RWPE1 (cell line): ENCODE measurements at regions not wholly inside any gene's neighbourhood (a gene's known extent, or its start where the extent isn't known, plus 50 kb on each side); places are given as distances from the start of the nearest gene placed in this dataset.
A peak's percentile ranks its signal among the peaks of the same experiment; 100 is the strongest.

Experiments used
- CTCF ChIA-PET: fragments of 350-600 bp; sonication (Branson Sonifier 250); formaldehyde crosslinking; extraction: SDS; loops from one replicate; lab custom pipeline; 2021; lab: Yijun Ruan, JAX
- POLR2A ChIA-PET: fragments of 400-600 bp; formaldehyde crosslinking; extraction: SDS; loops from one replicate; lab custom pipeline; 2020; ENCODE audit warnings: antibody characterized with exemption; ENCODE audit not compliant: low non-redundant PET; lab: Yijun Ruan, JAX
- DNase-seq: peaks from one replicate; pipeline ENCODE4 v3.0.0; 2012; ENCODE audit warnings: low spot score
- H3K27ac ChIP-seq: fragments of 450-650 bp; 2 replicates; pipeline ENCODE4 v1.5.1; 2017
- TF ChIP-seq, protein P1 (sequence below): fragments of 450-650 bp; conservative IDR thresholded peaks from 2 replicates; pipeline ENCODE4 v1.5.1; 2017; ENCODE audit warnings: low read depth, mild to moderate bottlenecking

DNA sequence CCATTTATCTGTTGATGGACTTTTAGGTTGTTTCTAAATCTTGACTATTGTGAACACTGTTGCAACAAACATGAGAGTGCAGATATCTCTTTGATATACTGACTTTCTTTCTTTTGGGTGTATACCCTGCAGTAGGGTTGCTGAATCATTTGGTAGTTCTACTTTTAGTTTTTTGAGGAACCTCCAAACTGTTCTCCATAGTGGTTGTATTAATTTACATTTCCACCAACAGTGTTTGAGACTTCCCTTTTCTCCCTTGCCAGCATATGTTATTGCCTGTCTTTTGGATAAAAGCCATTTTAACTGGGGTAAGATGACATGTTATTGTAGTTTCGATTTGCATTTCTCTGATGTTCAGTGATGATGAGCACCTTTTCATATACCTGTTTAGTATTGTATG lies 330.0 kb downstream of the DDX10 start:
- no peak for DNase-seq
- no peak overlapping the region for H3K27ac ChIP-seq
- POLR2A ChIA-PET, result no interaction called here
- CTCF ChIA-PET, result no interaction called here
- TF ChIP-seq, protein P1, sequence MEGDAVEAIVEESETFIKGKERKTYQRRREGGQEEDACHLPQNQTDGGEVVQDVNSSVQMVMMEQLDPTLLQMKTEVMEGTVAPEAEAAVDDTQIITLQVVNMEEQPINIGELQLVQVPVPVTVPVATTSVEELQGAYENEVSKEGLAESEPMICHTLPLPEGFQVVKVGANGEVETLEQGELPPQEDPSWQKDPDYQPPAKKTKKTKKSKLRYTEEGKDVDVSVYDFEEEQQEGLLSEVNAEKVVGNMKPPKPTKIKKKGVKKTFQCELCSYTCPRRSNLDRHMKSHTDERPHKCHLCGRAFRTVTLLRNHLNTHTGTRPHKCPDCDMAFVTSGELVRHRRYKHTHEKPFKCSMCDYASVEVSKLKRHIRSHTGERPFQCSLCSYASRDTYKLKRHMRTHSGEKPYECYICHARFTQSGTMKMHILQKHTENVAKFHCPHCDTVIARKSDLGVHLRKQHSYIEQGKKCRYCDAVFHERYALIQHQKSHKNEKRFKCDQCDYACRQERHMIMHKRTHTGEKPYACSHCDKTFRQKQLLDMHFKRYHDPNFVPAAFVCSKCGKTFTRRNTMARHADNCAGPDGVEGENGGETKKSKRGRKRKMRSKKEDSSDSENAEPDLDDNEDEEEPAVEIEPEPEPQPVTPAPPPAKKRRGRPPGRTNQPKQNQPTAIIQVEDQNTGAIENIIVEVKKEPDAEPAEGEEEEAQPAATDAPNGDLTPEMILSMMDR, result no peak

DNA sequence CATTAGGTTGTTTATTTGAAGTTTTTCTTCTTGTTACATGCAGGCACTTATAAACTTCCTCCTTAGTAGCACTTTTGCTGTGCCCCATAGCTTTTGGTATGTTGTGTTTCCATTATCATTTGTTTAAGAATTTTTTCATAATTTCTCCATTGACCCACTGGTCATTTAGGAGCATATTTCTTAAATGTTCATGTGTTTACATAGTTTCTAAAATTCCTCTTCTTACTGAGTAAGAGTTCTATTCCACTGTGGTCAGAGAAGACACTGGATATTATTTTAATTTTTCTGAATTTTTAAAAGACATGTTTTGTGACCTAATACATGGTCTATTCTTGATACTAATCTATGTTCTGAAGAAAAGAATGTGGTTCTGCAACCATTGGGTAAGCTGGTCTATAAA lies 333.0 kb downstream of the DDX10 start:
- TF ChIP-seq, protein P1, result no peak
- DNase-seq, result no peak
- no peak overlapping the region for H3K27ac ChIP-seq
- POLR2A ChIA-PET, result no interaction called here
- CTCF ChIA-PET, result interaction anchor here (0.6 kb wide), 1 partner anchor 113 kb away, joined by 4 read pairs; no protein-coding TSS in a partner anchor

DNA sequence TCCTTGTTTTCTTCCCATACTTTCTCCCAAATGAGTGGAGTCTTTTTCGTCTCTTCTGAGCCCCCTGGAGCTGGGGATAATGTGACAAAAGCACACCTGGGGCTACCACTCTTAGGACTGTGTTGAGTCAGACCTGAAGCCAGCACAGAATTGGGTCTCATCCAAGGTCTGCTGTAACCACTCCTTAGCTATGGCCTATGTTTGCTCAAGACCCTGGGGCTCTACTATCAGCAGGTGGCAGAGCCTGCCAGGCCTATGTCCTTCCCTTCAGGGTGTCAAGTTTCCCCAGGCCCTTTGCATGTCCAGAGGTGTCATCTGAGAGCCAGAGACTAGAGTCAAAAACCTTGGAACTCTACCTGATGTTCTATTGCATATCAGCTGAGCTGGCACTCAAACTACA lies 335.7 kb downstream of the DDX10 start:
- POLR2A ChIA-PET, result no interaction called here
- DNase-seq, result no peak
- CTCF ChIA-PET, result no interaction called here
- no peak overlapping the region for H3K27ac ChIP-seq
- TF ChIP-seq, protein P1, result no peak

DNA sequence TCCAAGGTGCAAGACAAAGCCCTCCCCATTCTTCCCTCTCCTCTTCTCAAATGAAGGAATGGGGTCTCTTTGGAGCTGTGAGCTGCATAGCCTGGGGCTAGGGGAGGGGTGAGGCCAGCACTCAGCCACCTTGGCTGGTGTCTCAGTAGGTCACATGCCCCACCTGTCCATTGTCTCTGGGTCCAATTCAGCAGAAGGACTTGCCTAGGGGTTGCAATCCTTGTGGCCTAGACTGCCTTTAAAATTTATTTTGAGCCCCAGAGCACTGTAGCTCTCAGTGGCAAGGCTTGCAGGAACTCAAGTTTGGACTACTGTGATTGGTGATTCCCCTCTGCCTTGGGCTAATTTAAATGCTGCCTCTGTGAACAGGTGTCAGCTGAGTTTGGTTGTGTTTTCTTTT lies 336.7 kb downstream of the DDX10 start:
- POLR2A ChIA-PET, result no interaction called here
- no peak overlapping the region for H3K27ac ChIP-seq
- TF ChIP-seq, protein P1, result no peak
- no peak for DNase-seq
- CTCF ChIA-PET, result interaction anchor here (0.6 to 0.7 kb wide), 2 partner anchors 23 to 133 kb away, joined by 3 to 4 read pairs; no protein-coding TSS in a partner anchor

DNA sequence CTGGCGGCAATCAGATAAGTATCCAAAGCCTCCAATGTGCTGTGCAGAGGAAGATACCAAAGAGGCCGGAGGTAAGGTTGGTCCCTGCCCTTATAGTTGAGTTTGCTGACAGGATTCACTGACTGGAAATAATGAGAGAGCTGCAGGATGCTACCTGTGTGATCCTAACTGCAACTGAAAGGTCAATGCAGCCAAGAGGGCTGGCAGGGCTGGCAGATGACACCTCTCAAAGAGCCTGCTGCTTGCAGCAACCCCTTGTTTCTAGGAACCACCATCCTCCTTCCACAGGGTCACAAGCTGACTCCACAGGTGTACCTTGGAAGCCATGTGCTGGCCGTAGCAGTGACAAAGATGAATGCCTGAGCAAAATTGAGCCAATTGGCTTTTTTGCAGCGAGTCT lies 348.1 kb downstream of the DDX10 start:
- ChIA-PET CTCF (interaction anchor here (0.5 to 1.0 kb wide), 3 partner anchors 9 to 809 kb away, joined by 3 read pairs; no protein-coding TSS in a partner anchor), POLR2A (no interaction called here)
- H3K27ac ChIP-seq, result no peak overlapping the region
- TF ChIP-seq, protein P1, result no peak
- DNase-seq, result no peak

DNA sequence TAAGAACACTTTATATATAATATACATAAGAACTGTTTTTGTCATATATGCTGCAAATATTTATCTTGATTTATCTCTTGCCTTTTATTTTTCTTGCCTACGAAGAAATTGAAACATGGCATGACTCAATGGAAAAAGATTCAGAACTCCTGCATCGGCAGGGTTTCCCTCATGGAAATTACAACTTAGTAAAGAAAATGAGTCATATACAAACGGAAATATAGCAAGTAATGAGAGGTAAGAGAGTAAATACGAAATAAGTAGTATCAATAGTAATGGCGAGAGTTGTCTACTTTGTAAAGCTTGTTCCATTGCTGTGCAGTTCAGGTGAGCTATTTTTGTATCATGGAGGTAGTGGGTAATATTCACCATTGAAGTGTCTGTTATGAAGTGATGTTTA lies 350.4 kb downstream of the DDX10 start:
- H3K27ac ChIP-seq, result no peak overlapping the region
- TF ChIP-seq, protein P1, result no peak
- peak; percentile 56 for DNase-seq
- ChIA-PET POLR2A (no interaction called here), CTCF (no interaction called here)
